ENCODE measurements at regions not wholly inside any gene's neighbourhood (a gene's known extent, or its start where the extent isn't known, plus 50 kb on each side); places are given as distances from the start of the nearest gene placed in this dataset.

- TF ChIP-seq CTCF (IDR thresholded peaks at IDR 0.05 in 2 of 3, conservative IDR thresholded peaks at IDR 0.05 in 1 of 3; ENCODE audit: borderline replicate concordance in 1 of 3, insufficient read depth in 1 of 3, low read depth in 2 of 3, low read length in 2 of 3): no peak
- TF ChIP-seq REST (IDR thresholded peaks at IDR 0.05; ENCODE audit: low read depth): no peak
- no peak for TF ChIP-seq CEBPB (IDR thresholded peaks at IDR 0.05; ENCODE audit: low read depth)
- TF ChIP-seq POLR2A (IDR thresholded peaks at IDR 0.05; ENCODE audit: borderline replicate concordance, extremely low read depth, insufficient read depth, insufficient read length): no peak
- TF ChIP-seq MAX (IDR thresholded peaks at IDR 0.05): no peak
- no peak for TF ChIP-seq EGR1 (IDR thresholded peaks at IDR 0.05; ENCODE audit: low read depth)
- TF ChIP-seq EZH2 (IDR thresholded peaks at IDR 0.05): no peak
- no peak for TF ChIP-seq RAD21 (IDR thresholded peaks at IDR 0.05; ENCODE audit: low read depth)
Observed at GRCh38 chr7:137096607-137097006, 228.2 kb downstream of the CHRM2 start.
